Stimulated activated CD4-positive, alpha-beta T cell treated with anti-CD3 and anti-CD28 coated beads, Interleukin-2, amount 100 ng/mL, for 24 hours (primary cell): ENCODE measurements at regions not wholly inside any gene's neighbourhood (a gene's known extent, or its start where the extent isn't known, plus 50 kb on each side); places are given as distances from the start of the nearest gene placed in this dataset.
"Not testable (repeated sequence)": the region's sequence is repeated elsewhere in the genome, so short reads cannot be mapped to it uniquely, and the experiment has no call there.

Experiments used
- DNase-seq, 2 donors: peaks; one replicate each; pipeline ENCODE4 v3.0.0-alpha.2; 2020

- no peak for DNase-seq
Measured at GRCh38 chr2:192645811-192646598, 451.3 kb upstream of the TMEFF2 start.

DNA sequence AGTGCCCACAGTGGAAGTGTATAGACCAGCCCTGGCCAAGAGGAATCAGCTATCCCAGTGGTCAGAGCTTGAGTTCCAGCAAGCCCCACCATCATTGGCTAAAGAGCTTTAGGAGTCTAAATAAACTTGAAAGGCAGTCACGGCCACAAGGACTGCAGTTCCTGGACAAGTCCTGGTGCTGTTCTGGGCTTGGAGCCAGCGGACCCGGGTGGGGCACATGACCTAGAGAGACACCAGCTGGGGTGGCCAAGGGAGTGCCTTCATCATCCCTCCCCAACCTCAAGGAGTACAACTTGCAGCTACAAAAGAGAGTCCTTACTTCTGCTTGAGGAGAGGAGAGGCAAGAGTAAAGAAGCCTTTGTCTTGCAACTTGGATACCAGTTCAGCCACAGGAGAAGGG, 439.8 kb upstream of the TMEFF2 start:
- DNase-seq = no peak

DNA sequence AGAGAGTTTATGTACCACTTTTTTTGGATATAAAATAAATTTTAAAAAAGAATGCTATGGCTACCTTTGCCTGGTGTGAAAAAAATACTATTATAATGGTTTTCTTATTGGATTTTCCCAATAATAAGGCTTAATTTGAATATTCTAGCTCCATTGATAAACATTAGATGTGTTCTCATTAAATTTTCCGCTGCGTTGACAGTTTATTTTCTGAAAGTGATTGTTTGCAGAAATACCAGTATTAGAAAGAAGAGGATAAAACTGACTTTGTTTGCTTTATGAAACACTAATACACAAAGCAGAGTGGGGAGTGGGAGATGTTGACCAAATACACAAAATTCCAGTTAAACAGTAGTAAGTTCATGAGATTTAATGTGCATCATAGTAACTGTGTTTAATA, 433.3 kb upstream of the TMEFF2 start:
- no peak for DNase-seq

DNA sequence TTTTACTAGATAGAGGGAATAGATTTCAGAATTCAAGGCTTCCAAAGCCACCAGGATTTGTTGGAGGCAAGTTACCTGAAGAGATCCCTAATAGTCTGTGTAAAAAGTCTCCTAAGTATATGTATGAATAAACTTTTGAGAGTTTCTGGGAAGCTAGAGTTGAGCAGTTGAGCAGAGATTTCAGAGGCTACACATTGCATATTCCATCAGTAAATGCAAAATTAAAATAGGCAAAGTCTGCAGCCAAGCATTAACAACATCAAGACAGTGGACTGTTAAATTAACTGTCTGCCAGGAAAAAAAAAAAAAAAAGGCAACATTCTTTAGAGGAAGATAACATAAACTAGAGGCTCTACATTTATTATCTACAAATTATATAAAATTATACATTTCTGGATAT, 420.4 kb upstream of the TMEFF2 start:
- no peak for DNase-seq

- DNase-seq = no peak
Measured at GRCh38 chr2:192604295-192604694, 409.6 kb upstream of the TMEFF2 start.

DNA sequence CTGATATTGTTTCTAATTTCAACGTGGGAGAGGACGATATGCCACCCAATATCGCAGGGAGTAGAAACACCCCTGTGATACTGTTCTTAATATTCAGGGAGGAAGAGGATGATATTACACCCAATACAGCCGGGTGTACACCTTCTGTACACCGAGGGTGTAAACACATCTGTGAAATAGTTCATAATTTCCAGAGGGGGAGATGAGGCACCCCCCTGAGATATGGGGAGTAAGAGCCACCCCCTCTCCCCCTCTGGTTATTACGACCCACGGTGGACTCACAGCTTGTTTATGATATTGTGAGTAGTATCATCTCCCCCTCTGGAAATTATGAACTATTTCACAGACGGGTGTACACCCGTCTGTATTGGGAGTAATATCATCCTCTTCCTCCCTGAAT, 403.9 kb upstream of the TMEFF2 start:
- not testable (repeated sequence) for DNase-seq

DNA sequence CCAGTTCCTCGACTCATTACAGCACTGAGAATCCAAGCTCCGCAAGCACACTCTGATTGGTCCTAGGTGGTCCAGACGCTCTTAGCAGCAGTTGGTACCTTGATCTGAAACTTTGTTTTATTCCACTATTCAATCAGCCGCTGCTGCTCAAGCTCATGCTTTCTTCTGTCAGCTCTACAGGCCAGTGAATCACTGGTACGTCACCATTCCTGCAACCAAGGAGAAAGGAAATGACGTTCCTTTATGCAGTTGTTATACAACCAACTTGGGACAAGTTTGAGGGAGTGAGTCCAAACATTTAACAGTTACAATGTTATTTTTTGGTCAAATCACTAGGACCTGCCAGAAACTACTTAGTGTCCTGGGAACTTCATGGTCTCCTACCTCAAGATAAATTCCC, 398.8 kb upstream of the TMEFF2 start:
- no peak for DNase-seq

DNA sequence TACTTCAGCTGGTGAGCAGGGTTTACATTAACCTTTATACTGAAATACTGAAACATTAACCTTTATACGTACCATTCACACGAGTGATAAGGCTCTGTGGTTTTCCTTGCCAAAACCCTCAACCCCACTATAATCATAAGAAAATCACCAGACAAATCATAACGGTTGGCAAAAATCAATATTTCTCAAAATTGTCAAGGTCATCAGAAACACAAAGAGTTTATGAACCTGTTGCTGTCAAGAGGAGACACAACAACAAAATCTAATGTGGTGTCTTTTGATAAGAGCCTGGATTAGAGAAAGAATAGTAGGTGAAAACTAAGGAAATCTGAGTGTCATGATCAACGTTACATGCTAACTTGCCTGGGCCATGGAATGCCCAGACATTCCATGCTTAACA, 396.9 kb upstream of the TMEFF2 start:
- DNase-seq = no peak

GRCh38 chr2:192585418-192585817, 390.7 kb upstream of the TMEFF2 start:
- no peak for DNase-seq

- no peak for DNase-seq
Measured at GRCh38 chr2:192584976-192585375, 390.2 kb upstream of the TMEFF2 start.

DNA sequence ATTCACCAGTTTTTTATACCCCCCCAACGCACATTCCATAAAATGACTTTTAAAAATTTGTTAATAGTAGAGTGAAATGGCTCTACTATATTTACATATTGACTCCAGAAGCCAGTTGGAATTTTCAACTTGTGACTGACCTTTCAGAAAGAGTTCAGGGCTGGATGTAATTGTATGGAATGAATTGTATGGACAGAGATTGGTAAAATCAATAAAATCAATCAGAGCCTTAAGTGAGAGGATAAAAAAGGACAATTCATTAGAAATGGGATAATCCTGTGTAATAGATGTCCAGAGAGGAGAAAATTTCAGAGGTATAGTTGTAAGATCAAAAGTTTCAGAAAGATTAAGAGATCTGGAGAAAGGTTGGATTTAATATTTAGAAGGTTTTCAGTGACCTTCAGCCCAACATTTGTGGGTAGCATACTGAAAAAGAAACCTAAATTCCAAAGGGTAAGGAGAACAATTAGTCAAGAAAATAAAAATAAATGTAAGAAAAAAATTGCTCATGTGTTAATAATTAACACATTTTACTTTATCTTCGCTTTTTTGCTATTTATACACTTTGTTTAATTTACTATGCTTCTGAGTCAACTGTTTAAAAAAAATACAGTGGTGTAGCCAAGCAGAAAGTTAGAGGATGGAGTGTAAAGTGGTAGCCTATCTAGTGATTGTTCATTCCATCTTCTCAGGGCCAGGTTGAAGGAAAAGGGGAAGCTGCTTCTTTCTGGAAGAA, 385.4 kb upstream of the TMEFF2 start:
- no peak for DNase-seq

DNA sequence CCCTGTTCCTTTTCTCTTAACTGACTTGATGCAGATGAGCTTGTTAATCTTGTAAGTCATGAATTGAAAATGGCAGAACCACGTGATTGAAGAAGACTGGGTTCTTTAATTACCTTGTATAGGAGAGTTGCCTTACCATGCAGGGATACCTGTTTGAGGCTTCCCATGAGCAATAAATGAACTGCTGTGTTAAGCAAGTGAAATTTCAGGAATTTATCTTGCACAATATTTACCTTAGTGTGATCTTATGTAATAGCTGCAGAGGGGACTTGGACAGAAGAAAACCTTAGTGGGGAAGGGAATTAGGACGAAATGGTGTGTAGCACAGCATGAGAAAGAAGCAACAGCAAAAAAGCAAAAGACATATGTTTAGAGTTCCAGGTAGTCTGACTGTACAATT, 384.0 kb upstream of the TMEFF2 start:
- DNase-seq = no peak

DNA sequence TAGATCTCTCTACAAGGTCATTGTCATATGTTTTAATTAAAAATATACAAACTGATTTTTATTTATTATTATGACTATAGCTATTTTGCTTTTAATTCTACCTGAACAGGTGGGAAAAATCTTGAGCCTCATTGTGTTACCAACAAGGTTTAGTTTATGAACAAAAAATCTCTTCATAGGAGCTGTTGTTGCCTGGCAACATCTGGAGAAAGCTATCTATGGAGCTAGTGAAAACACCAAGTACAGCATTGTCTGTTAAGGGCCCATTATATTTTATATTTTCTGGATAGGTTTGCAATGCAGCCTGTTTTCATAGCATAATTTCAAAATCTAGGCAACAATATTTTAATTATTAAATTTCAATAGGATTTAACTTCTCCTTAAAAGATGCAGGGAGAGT, 383.0 kb upstream of the TMEFF2 start:
- DNase-seq = no peak

DNA sequence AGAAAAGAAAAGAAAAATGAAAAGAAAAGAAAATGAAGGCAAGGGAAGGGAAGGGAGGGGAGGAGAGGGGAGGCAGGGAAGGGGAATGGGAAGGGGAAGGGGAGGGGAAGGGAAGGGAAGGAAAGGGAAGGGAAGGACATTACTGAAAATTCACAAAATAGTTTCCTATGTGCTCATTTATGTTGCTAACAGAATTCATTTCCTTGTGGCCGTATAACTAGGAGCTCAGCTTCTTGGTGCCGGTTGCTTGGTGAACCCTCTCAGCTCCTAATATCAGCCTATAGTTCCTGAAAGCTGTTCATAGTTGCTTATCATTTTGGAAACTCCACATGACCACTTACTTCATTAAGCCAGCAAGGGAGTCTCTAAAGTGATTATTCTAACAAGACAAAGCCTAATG, 379.8 kb upstream of the TMEFF2 start:
- no peak for DNase-seq

DNA sequence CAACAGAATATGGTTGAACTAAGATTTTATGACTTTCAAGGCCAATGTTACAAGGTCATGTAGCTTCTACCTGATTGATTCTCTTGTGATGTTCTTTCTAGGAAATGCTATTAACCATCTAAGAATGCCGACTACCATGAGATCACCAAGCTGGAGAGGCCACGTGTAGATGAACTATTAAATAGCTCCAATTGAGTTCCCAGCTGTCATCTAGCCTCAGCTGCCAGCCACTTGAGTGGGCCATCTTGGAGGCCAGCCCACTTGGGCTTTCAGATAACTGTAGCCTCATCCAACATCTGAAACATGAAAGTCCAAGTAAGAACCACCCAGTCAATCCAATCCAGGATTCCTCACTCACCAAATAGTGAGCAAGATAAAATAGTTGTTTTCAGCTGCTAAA, 376.9 kb upstream of the TMEFF2 start:
- DNase-seq = no peak

DNA sequence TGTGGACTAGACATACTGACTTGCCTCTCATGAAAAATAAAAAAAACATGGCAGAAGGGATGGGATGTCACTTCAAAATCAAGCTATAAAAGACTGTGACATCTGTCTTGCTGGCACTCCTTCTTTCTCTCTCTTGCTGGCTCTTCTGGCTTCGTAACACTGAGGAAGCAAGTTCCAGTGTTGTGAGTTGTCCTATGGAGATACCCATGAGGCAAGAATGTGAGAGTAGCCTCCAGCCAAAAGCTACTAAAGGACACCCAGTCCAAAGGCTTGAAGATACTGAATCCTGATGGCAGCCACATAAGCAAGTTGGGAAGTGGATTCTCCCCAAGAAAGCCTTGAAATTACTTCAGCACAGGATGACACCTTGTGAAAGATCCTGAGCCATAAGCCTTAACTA, 376.1 kb upstream of the TMEFF2 start:
- no peak for DNase-seq

GRCh38 chr2:192566863-192567262, 372.1 kb upstream of the TMEFF2 start:
- DNase-seq = no peak

DNA sequence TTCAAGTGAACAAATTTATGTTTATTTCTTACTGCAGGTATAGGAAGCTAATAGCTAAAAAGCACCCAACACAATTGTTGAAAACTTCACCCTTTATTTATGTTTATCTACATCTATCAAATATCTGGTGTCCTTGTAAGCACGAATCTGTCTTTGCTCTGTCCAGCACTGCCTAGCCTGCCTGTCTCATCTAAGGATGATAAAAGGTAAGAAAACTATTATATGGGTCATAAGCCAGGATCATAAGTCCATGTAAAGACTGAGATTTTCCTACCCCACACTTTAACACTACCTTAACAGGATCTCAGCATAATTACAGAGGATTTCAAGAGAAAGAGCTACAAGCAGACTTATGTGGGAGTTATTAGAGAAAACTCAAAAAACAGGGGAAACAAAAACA, 365.6 kb upstream of the TMEFF2 start:
- DNase-seq = no peak

- DNase-seq = no peak
Measured at GRCh38 chr2:192559587-192559986, 364.9 kb upstream of the TMEFF2 start.

DNA sequence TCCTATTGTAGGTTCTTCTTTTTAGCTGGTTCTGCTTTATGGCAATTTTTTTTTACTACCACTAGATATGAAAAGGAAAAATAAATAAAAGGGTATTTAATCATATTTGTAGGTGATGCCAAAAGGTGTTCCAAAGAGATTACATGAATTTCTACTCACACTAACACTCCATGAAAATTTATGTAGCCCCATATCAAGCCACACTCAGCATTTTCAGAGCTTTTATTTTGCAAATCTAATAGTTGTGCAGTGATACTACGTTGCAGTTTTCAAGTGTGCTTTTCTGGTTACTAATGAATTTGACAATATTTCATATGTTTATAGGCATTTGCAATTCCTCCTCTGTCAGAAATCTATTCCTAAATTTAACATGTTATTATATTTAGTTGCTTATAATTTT, 363.9 kb upstream of the TMEFF2 start:
- DNase-seq = no peak

GRCh38 chr2:192555740-192556139, 361.0 kb upstream of the TMEFF2 start:
- no peak for DNase-seq

- DNase-seq = no peak
Measured at GRCh38 chr2:192551760-192552159, 357.0 kb upstream of the TMEFF2 start.

- no peak for DNase-seq
Measured at GRCh38 chr2:192546565-192546964, 351.8 kb upstream of the TMEFF2 start.

- DNase-seq = no peak
Measured at GRCh38 chr2:192544371-192544955, 349.7 kb upstream of the TMEFF2 start.
